ENCODE measurements at regions not wholly inside any gene's neighbourhood (a gene's known extent, or its start where the extent isn't known, plus 50 kb on each side); places are given as distances from the start of the nearest gene placed in this dataset.

GRCh38 chrX:118211891-118212816 is 95.5 kb upstream of the KLHL13 start:
- no peak overlapping the region for H3K4me3 ChIP-seq (ENCODE audit: low read depth, low read length)
- DNase-seq (ENCODE audit: low read depth), result no peak
- no peak for TF ChIP-seq CTCF (conservative IDR thresholded peaks at IDR 0.05; ENCODE audit: low read depth, low read length)

- no peak for TF ChIP-seq CTCF (conservative IDR thresholded peaks at IDR 0.05; ENCODE audit: low read depth, low read length)
- no peak for DNase-seq (ENCODE audit: low read depth)
- H3K4me3 ChIP-seq (ENCODE audit: low read depth, low read length), result no peak overlapping the region
These were observed 96.2 kb upstream of the KLHL13 start for GRCh38 chrX:118212817-118213183.

- no peak overlapping the region for H3K4me3 ChIP-seq (ENCODE audit: low read depth, low read length)
- no peak for TF ChIP-seq CTCF (conservative IDR thresholded peaks at IDR 0.05; ENCODE audit: low read depth, low read length)
- no peak for DNase-seq (ENCODE audit: low read depth)
These were observed 98.7 kb upstream of the KLHL13 start for GRCh38 chrX:118215346-118215745.

GRCh38 chrX:118216087-118216486 is 99.5 kb upstream of the KLHL13 start:
- no peak for DNase-seq (ENCODE audit: low read depth)

GRCh38 chrX:118216509-118216908 is 99.9 kb upstream of the KLHL13 start:
- no peak for DNase-seq (ENCODE audit: low read depth)
- no peak overlapping the region for H3K4me3 ChIP-seq (ENCODE audit: low read depth, low read length)
- no peak for TF ChIP-seq CTCF (conservative IDR thresholded peaks at IDR 0.05; ENCODE audit: low read depth, low read length)

More at GRCh38 chrX:118216087-118216486, 99.5 kb upstream of the KLHL13 start:
- no peak overlapping the region for H3K4me3 ChIP-seq (ENCODE audit: low read depth, low read length)
- no peak for TF ChIP-seq CTCF (conservative IDR thresholded peaks at IDR 0.05; ENCODE audit: low read depth, low read length)

- H3K4me3 ChIP-seq (ENCODE audit: low read depth, low read length), result no peak overlapping the region
- DNase-seq (ENCODE audit: low read depth), result no peak
- TF ChIP-seq CTCF (conservative IDR thresholded peaks at IDR 0.05; ENCODE audit: low read depth, low read length), result no peak
These were observed 101.5 kb upstream of the KLHL13 start for GRCh38 chrX:118218079-118218478.

- no peak overlapping the region for H3K4me3 ChIP-seq (ENCODE audit: low read depth, low read length)
- DNase-seq (ENCODE audit: low read depth), result no peak
- TF ChIP-seq CTCF (conservative IDR thresholded peaks at IDR 0.05; ENCODE audit: low read depth, low read length), result no peak
These were observed 102.3 kb upstream of the KLHL13 start for GRCh38 chrX:118218940-118219339.
